ENCODE measurements at regions not wholly inside any gene's neighbourhood (a gene's known extent, or its start where the extent isn't known, plus 50 kb on each side); places are given as distances from the start of the nearest gene placed in this dataset.
"Not testable (repeated sequence)": the region's sequence is repeated elsewhere in the genome, so short reads cannot be mapped to it uniquely, and the experiment has no call there.

- intact Hi-C loops (cut with DNase I) = no loop called here
- Histone ChIP-seq H3K27me3 (no peaks in the 10 kb centered on the region), H3K4me3 (no peak overlapping the region), H3K36me3 (no peaks in the 10 kb centered on the region), H3K4me1 (no peaks in the 10 kb centered on the region), H3K27ac (no peak overlapping the region), H3K9me3 (no peaks in the 10 kb centered on the region)
- TF ChIP-seq CTCF (IDR thresholded peaks at IDR 0.05) = no peak
- DNase-seq (ENCODE audit: low spot score in 2 of 2) = no peak
Observed at GRCh38 chr3:144501467-144501866, 529.8 kb downstream of the DIPK2A start.

GRCh38 chr3:144502402-144502801, 530.8 kb downstream of the DIPK2A start:
- H3K9me3 ChIP-seq = no peaks in the 10 kb centered on the region
- intact Hi-C loops (cut with DNase I) = no loop called here
- H3K27ac ChIP-seq = no peak overlapping the region
- no peak for TF ChIP-seq CTCF (IDR thresholded peaks at IDR 0.05)
- DNase-seq (ENCODE audit: low spot score in 2 of 2) = no peak
- no peaks in the 10 kb centered on the region for H3K36me3 ChIP-seq
- no peaks in the 10 kb centered on the region for H3K27me3 ChIP-seq
- H3K4me1 ChIP-seq = no peaks in the 10 kb centered on the region
- H3K4me3 ChIP-seq = no peak overlapping the region

GRCh38 chr3:144506375-144506774, 534.8 kb downstream of the DIPK2A start:
- H3K27me3 ChIP-seq; DNase-seq (ENCODE audit: low spot score in 2 of 2); H3K27ac ChIP-seq; H3K36me3 ChIP-seq; H3K4me1 ChIP-seq; intact Hi-C loops (cut with DNase I); H3K4me3 ChIP-seq; H3K9me3 ChIP-seq: not testable (repeated sequence)

- Histone ChIP-seq H3K4me3 (no peak overlapping the region), H3K36me3 (no peaks in the 10 kb centered on the region), H3K27ac (no peak overlapping the region), H3K4me1 (no peaks in the 10 kb centered on the region), H3K9me3 (no peaks in the 10 kb centered on the region), H3K27me3 (no peaks in the 10 kb centered on the region)
- DNase-seq (ENCODE audit: low spot score in 2 of 2) = no peak
- intact Hi-C loops (cut with DNase I) = no loop called here
- TF ChIP-seq CTCF (IDR thresholded peaks at IDR 0.05) = no peak
Observed at GRCh38 chr3:144511346-144511745, 539.7 kb downstream of the DIPK2A start.

- DNase-seq (ENCODE audit: low spot score in 2 of 2) = no peak
- H3K4me3 ChIP-seq = no peak overlapping the region
- intact Hi-C loops (cut with DNase I) = no loop called here
- H3K27ac ChIP-seq = no peak overlapping the region
- no peaks in the 10 kb centered on the region for H3K4me1 ChIP-seq
- H3K36me3 ChIP-seq = no peaks in the 10 kb centered on the region
- no peak for TF ChIP-seq CTCF (IDR thresholded peaks at IDR 0.05)
- no peaks in the 10 kb centered on the region for H3K9me3 ChIP-seq
- H3K27me3 ChIP-seq = no peaks in the 10 kb centered on the region
Observed at GRCh38 chr3:144516026-144516425, 544.4 kb downstream of the DIPK2A start.

GRCh38 chr3:144516589-144516988, 545.0 kb downstream of the DIPK2A start:
- DNase-seq (ENCODE audit: low spot score in 2 of 2) = no peak
- no peaks in the 10 kb centered on the region for H3K27me3 ChIP-seq
- no peaks in the 10 kb centered on the region for H3K9me3 ChIP-seq
- intact Hi-C loops (cut with DNase I) = no loop called here
- no peak overlapping the region for H3K4me3 ChIP-seq
- no peaks in the 10 kb centered on the region for H3K36me3 ChIP-seq
- TF ChIP-seq CTCF (IDR thresholded peaks at IDR 0.05) = no peak
- no peaks in the 10 kb centered on the region for H3K4me1 ChIP-seq
- H3K27ac ChIP-seq = no peak overlapping the region
